ENCODE measurements at regions not wholly inside any gene's neighbourhood (a gene's known extent, or its start where the extent isn't known, plus 50 kb on each side); places are given as distances from the start of the nearest gene placed in this dataset.
"Not testable (repeated sequence)": the region's sequence is repeated elsewhere in the genome, so short reads cannot be mapped to it uniquely, and the experiment has no call there.

DNA sequence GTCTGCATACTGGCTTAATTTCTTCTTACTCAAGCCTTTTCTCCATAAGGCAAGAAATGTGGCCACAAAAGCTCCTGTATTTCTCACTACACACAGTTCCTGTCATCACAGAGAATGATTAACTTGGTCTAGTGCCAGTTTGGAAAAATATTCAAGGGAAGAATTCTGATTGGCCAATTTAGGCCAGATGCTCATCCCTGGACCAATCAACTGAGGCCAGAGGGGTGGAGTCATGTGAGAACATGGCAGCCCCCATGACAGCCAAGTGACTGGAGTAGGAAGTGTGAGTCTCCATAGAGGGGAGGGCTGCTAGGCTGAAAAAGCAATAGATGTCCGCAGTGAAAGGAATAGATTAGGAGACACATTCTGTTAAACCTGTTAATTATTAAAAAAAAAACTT, 56.4 kb upstream of the EEF2KMT start:
- not testable (repeated sequence) for DNase-seq

DNA sequence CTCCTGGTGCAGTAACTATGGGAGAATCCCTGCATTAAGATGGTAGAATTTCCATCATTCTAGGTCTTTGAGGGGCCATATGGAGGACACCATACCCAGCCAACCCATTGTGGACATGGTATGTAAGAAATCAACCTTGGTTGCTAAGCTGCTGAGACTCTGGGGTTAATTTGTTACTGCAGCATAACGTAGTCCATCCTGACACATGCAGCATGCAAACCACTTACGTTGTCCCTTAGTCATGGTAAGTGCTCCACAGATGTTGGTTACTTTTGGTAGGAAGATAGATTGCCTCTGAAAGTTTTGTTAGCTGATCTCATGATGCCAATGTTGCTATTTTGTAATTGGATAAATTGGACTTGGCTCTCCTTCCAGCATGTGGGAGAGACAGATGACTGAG, 53.8 kb upstream of the EEF2KMT start:
- DNase-seq = not testable (repeated sequence)
